ENCODE measurements at regions not wholly inside any gene's neighbourhood (a gene's known extent, or its start where the extent isn't known, plus 50 kb on each side); places are given as distances from the start of the nearest gene placed in this dataset.
"Not testable (repeated sequence)": the region's sequence is repeated elsewhere in the genome, so short reads cannot be mapped to it uniquely, and the experiment has no call there.

DNA sequence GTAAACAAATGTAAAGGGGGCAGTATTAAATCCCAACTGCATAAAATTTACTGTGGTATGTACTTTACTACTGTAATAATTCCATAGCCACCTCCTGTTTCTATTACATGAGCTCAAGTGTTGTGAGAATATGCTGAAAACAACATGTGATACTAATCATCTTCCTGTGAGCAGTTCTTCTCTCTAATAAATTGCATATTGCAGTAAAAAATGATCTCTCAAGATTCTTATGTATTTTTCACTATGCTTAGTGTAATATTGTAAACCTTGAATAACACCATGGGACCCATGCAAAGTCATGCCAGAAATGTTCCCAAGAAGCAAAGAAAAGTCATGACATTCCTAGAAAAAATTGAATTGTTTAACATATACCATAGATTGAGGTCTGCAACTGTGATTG, 133.0 kb upstream of the ATXN1 start:
- TF ChIP-seq, protein P1, sequence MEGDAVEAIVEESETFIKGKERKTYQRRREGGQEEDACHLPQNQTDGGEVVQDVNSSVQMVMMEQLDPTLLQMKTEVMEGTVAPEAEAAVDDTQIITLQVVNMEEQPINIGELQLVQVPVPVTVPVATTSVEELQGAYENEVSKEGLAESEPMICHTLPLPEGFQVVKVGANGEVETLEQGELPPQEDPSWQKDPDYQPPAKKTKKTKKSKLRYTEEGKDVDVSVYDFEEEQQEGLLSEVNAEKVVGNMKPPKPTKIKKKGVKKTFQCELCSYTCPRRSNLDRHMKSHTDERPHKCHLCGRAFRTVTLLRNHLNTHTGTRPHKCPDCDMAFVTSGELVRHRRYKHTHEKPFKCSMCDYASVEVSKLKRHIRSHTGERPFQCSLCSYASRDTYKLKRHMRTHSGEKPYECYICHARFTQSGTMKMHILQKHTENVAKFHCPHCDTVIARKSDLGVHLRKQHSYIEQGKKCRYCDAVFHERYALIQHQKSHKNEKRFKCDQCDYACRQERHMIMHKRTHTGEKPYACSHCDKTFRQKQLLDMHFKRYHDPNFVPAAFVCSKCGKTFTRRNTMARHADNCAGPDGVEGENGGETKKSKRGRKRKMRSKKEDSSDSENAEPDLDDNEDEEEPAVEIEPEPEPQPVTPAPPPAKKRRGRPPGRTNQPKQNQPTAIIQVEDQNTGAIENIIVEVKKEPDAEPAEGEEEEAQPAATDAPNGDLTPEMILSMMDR (conservative IDR thresholded peaks at IDR 0.05), result no peak
- H3K27ac ChIP-seq, result no peak overlapping the region

GRCh38 chr6:16891110-16891509, 129.8 kb upstream of the ATXN1 start:
- H3K27ac ChIP-seq, result not testable (repeated sequence)

- no peak overlapping the region for H3K27ac ChIP-seq
- TF ChIP-seq, protein P1 (conservative IDR thresholded peaks at IDR 0.05), result no peak
Measured at GRCh38 chr6:16885411-16886160, 124.3 kb upstream of the ATXN1 start.

DNA sequence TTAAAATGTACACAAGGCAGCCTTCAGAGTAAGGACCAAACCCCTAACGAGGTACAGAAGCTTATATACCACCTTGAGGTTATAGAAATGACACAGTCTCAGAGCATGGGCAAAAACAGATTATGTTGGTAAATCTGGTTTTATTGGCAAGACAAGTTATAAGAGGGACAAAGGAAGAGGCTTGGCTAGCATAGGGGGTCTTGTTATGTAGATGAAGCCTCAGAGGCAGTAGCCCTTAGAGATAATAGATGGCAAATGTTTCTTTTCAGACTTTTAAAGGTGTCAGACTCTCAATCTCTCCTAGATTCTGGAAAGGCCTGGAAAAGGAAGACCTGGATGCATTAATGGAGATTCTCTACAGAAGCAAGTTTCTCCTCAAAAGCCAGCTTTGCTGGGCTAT, 123.3 kb upstream of the ATXN1 start:
- TF ChIP-seq, protein P1 (conservative IDR thresholded peaks at IDR 0.05), result no peak
- H3K27ac ChIP-seq, result no peak overlapping the region

DNA sequence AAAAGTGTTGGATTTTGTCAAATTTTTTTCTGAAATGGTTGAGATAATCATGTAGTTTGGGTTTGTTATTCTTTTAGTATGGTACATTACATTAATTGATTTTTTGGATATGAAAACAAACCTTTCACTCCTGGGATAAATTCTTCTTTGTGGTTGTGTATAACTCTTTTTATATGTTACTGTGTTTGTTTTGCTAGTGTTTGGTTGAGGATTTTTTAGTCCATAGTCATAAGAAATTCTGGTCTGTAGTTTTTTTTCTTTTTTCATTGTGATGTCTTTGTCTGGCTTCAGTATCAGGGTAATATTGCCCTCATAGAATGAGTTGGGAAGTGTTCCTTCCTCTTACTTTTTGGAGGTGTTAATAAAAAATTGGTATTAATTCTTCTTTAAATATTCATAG, 122.2 kb upstream of the ATXN1 start:
- H3K27ac ChIP-seq, result no peak overlapping the region
- TF ChIP-seq, protein P1 (conservative IDR thresholded peaks at IDR 0.05), result no peak

DNA sequence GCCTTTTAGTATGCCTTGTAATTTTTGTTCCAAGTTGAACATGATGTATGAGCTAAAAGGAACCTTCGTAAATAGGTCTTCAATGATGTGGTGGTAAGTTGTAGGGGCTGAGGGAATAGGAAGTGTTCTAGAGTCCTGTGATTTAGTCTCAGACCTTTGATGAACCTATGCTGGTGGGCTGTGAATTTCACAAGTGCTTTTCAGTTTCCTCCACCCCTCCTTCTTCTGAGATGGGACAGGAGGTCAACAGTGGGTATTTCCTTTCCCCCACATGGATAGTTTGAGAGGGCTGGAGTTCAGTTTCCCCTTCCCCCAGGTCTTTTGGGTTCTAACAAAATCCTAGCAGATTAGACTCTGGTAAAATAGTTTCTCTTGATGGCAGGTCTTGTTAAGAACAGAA, 121.0 kb upstream of the ATXN1 start:
- TF ChIP-seq, protein P1 (conservative IDR thresholded peaks at IDR 0.05), result no peak

GRCh38 chr6:16876852-16877251, 115.6 kb upstream of the ATXN1 start:
- not testable (repeated sequence) for H3K27ac ChIP-seq

More for the DNA sequence above, 121.0 kb upstream of the ATXN1 start:
- no peak overlapping the region for H3K27ac ChIP-seq

- no peak overlapping the region for H3K27ac ChIP-seq
- TF ChIP-seq, protein P1 (conservative IDR thresholded peaks at IDR 0.05), result no peak
Measured at GRCh38 chr6:16876201-16876600, 114.9 kb upstream of the ATXN1 start.

Measured in VCaP (cell line).